ENCODE measurements at regions not wholly inside any gene's neighbourhood (a gene's known extent, or its start where the extent isn't known, plus 50 kb on each side); places are given as distances from the start of the nearest gene placed in this dataset.

DNA sequence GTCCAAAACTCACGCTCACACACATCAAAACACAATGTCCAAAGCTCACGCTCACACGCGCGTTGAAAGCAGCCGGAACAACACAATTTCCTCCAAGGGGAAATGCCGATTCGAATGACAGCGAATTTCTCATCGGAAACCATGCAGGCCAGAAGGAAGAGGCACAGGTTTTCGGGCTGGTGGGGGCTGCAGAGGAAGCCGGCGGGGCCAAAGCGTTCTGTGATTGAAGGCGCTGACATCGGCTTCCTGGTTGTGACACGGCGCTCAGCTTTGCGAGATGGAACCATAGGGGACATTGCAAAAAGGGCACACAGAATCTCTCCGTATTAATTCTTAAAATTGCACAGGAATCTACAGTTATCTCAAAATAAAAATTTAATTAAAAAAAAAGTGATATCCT lies 61.3 kb downstream of the FOXL3 start:
- Mint-ChIP-seq H3K36me3 (no peaks in the 10 kb centered on the region), H3K9me3 (no peaks in the 10 kb centered on the region), H3K4me1 (ENCODE audit: low read depth in 2 of 2) (peaks cover 10 to 13% of the 10 kb centered on the region in 2 donors), H3K27ac (no peak overlapping the region), H3K4me3 (no peak overlapping the region), H3K27me3 (peaks cover 0 to 3% of the 10 kb centered on the region in 2 donors)
- peak in 1 of 2 donors; percentile 73 for ATAC-seq
- DNase-seq (ENCODE audit: low spot score), result no peak

DNA sequence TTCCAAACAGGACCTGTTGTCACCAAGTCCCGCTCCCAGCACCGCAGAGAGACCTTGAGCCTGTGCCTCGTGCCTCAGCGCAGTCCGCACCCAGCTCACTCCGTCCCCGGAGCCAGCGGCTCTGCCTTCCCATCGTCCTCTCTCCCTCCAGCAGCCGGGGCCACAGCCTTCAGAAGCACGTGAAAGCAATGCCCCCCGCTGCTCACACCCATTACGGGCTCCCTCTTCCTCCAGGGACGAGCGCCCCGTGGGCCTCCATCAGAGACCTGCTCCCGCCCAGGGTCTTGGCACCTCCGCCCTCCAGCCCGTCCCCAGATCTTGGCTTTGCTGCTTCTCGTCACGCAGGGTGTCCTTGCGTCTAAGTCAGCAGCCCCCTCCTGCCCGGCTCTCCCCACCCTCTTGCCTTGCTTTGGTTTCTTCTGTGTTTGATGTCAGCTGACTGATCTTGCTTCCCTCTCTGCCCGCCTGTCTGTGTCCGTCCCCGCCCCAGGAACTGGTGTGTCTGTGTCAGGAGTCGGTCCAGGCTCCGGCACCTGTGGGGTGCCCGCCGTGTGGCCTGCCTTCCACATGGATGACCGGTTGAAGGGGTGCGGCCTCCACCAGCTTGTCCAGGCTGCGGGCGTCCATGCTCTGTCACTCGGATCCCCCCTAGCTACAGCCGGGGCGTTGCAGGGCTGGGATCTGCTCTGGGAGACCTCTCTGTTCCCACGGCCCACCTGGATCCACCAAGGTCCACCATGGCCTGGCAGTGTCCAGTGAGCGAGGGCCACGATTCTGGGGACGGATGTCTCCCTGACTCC lies 61.9 kb downstream of the FOXL3 start:
- peak overlapping the region; percentile 68 for H3K4me3 Mint-ChIP-seq
- no peaks in the 10 kb centered on the region for H3K9me3 Mint-ChIP-seq

GRCh38 chr7:353746-354325 lies 63.9 kb downstream of the FOXL3 start:
- Mint-ChIP-seq H3K4me1 (ENCODE audit: low read depth in 2 of 2) (peaks cover 10 to 13% of the 10 kb centered on the region in 2 donors), H3K27me3 (peaks cover 0 to 3% of the 10 kb centered on the region in 2 donors), H3K9me3 (no peaks in the 10 kb centered on the region), H3K36me3 (no peaks in the 10 kb centered on the region), H3K27ac (no peak overlapping the region), H3K4me3 (no peak overlapping the region)
- DNase-seq (ENCODE audit: low spot score), result peak; percentile 54
- no peak for ATAC-seq

More for the DNA sequence above, 61.9 kb downstream of the FOXL3 start:
- Mint-ChIP-seq H3K27me3 (peaks cover 0 to 3% of the 10 kb centered on the region in 2 donors), H3K4me1 (ENCODE audit: low read depth in 2 of 2) (peaks cover 10 to 13% of the 10 kb centered on the region in 2 donors), H3K36me3 (no peaks in the 10 kb centered on the region), H3K27ac (peak overlapping the region; percentile 34 to 40)
- peak; percentile 58 for DNase-seq (ENCODE audit: low spot score)
- peak in 1 of 2 donors; percentile 30 for ATAC-seq

GRCh38 chr7:354597-355470 lies 64.9 kb downstream of the FOXL3 start:
- DNase-seq (ENCODE audit: low spot score) (no peak), ATAC-seq (no peak)
- Mint-ChIP-seq H3K27ac (no peak overlapping the region), H3K27me3 (peaks cover 0 to 3% of the 10 kb centered on the region in 2 donors), H3K4me1 (ENCODE audit: low read depth in 2 of 2) (peaks cover 10 to 13% of the 10 kb centered on the region in 2 donors), H3K4me3 (no peak overlapping the region), H3K36me3 (no peaks in the 10 kb centered on the region), H3K9me3 (no peaks in the 10 kb centered on the region)

GRCh38 chr7:355568-355967 lies 65.6 kb downstream of the FOXL3 start:
- DNase-seq (ENCODE audit: low spot score) (no peak), ATAC-seq (no peak)
- no peak overlapping the region for H3K4me3 Mint-ChIP-seq
- H3K27ac Mint-ChIP-seq, result no peak overlapping the region
- no peaks in the 10 kb centered on the region for H3K9me3 Mint-ChIP-seq
- peaks cover under 1 to 6% of the 10 kb centered on the region in 2 donors for H3K27me3 Mint-ChIP-seq
- peaks cover 13% of the 10 kb centered on the region in 2 donors for H3K4me1 Mint-ChIP-seq (ENCODE audit: low read depth in 2 of 2)
- no peaks in the 10 kb centered on the region for H3K36me3 Mint-ChIP-seq

DNA sequence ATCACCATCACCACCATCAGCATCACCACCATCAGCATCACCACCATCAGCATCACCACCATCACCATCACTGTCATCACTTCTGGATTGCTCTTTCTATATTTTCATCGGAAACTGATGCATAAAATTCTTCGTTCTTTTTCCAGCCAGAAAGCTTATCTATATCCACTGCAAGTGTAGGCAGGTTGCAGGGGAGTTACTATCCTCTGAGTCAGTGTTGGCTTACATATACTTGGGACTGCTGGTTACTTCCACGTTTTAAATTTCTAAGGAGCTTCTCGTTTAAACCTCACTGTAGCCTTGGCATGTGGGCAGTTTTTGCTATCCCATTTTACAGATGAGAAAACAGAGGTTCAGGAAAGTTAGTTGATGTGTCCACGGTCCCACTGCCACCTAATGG lies 66.1 kb downstream of the FOXL3 start:
- no peak overlapping the region for H3K27ac Mint-ChIP-seq
- no peaks in the 10 kb centered on the region for H3K36me3 Mint-ChIP-seq
- peaks cover 5 to 6% of the 10 kb centered on the region in 2 donors for H3K27me3 Mint-ChIP-seq
- ATAC-seq, result no peak
- no peak for DNase-seq (ENCODE audit: low spot score)
- H3K9me3 Mint-ChIP-seq, result no peaks in the 10 kb centered on the region
- H3K4me3 Mint-ChIP-seq, result no peak overlapping the region
- peaks cover 13% of the 10 kb centered on the region in 2 donors for H3K4me1 Mint-ChIP-seq (ENCODE audit: low read depth in 2 of 2)

- ATAC-seq, result peak in 1 of 2 donors; percentile 66
- Mint-ChIP-seq H3K4me3 (no peak overlapping the region), H3K9me3 (peaks cover 2% of the 10 kb centered on the region), H3K4me1 (ENCODE audit: low read depth in 2 of 2) (peaks cover 12% of the 10 kb centered on the region in 2 donors), H3K27me3 (peaks cover 8% of the 10 kb centered on the region in 2 donors), H3K27ac (no peak overlapping the region), H3K36me3 (peaks cover 3% of the 10 kb centered on the region)
- DNase-seq (ENCODE audit: low spot score), result no peak
Measured at GRCh38 chr7:356691-357462, 66.9 kb downstream of the FOXL3 start.

DNA sequence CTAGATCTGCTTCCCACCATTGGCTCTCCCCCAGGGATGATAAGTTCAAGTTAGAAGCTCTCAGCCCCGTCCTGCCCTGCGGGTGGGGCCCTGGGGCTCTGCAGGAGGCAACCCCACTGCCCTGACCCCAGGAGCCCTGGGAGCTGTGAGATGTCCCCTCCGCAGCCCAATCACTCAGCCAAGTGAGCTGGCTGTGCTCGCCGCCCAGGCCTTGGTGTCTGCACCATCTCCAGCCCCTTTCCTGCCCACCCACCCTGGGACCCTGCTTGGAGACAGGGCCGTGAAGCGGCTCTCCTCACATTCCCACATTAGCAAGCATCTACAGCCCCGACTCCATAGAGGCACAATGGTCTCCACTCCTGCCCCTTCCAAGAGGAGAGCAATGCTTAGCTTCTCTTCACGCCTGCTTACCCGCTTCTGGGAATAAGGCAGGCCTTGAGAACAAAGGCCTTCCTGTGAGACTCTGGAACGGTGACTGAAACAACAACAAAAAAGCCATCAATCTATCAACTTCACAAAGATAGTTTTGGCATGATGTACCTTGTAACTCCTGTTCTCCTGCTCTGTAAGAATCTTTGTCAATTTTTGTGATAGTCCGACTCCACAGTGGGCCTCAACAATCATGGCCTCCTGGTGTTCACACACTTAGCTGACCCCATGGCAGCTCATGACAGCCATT lies 67.7 kb downstream of the FOXL3 start:
- peak overlapping the region in 1 of 2 donors; percentile 50 for H3K27ac Mint-ChIP-seq
- H3K4me3 Mint-ChIP-seq, result no peak overlapping the region
- H3K36me3 Mint-ChIP-seq, result peaks cover 11% of the 10 kb centered on the region
- H3K27me3 Mint-ChIP-seq, result peaks cover 11 to 16% of the 10 kb centered on the region in 2 donors
- peaks cover 12 to 15% of the 10 kb centered on the region in 2 donors for H3K4me1 Mint-ChIP-seq (ENCODE audit: low read depth in 2 of 2)
- ATAC-seq, result no peak
- no peak for DNase-seq (ENCODE audit: low spot score)
- H3K9me3 Mint-ChIP-seq, result peaks cover 8% of the 10 kb centered on the region

DNA sequence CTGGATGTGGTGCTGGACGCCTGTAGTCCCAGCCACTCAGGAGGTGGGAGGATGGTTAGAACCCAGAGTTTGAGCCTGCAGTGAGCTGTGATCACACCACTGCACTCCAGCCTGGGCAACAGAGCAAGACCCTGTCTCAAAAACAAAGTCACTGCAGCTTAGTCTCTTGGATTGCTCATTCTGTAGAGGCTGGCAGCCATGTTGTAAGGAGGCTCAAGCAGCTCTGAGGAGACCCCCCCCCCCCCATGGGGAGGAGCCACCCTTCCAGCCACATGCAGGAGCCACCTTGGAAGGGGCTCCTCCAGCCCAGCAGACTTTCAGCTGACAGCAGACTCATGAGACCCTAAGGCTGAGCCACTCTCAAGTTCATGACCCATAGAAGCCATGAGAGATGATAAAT lies 68.4 kb downstream of the FOXL3 start:
- H3K27ac Mint-ChIP-seq, result no peak overlapping the region
- H3K4me3 Mint-ChIP-seq, result no peak overlapping the region
- DNase-seq (ENCODE audit: low spot score), result no peak
- peaks cover 8% of the 10 kb centered on the region for H3K9me3 Mint-ChIP-seq
- peaks cover 14 to 16% of the 10 kb centered on the region in 2 donors for H3K4me1 Mint-ChIP-seq (ENCODE audit: low read depth in 2 of 2)
- peaks cover 11 to 16% of the 10 kb centered on the region in 2 donors for H3K27me3 Mint-ChIP-seq
- H3K36me3 Mint-ChIP-seq, result peaks cover 11% of the 10 kb centered on the region
- ATAC-seq, result no peak

DNA sequence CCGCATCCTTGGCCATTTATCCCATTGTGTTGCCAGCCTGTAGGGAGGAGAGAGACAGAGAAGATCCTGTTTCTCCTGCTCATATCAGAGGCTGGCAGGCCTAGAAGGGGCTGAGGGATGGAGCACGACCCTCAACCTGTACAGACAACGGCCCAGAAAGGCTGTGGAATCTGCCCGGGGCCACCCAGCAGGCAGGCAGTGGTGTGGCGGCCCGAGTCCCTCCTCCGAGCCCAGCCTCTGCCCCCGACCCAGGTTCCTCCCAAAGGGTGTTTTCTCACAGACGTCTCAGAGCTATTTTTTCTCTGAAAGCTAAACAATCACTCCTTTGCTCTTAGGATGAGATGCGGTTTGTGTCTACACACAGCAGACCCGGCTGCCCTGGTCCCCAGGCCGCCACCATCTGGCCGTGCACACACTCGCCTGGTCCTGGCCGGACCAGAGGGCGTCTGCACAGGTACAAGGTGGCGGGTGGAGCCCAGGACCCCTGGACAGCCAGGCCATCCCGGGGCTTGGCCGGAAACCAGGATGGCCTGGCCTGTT lies 69.3 kb downstream of the FOXL3 start:
- ATAC-seq, result no peak
- Mint-ChIP-seq H3K4me3 (no peak overlapping the region), H3K27me3 (peaks cover 11 to 16% of the 10 kb centered on the region in 2 donors), H3K36me3 (peaks cover 11% of the 10 kb centered on the region), H3K9me3 (peaks cover 8% of the 10 kb centered on the region), H3K27ac (no peak overlapping the region), H3K4me1 (ENCODE audit: low read depth in 2 of 2) (peaks cover 14 to 19% of the 10 kb centered on the region in 2 donors)
- DNase-seq (ENCODE audit: low spot score), result no peak

- no peak for DNase-seq (ENCODE audit: low spot score)
- Mint-ChIP-seq H3K9me3 (peaks cover 8% of the 10 kb centered on the region), H3K36me3 (peaks cover 11% of the 10 kb centered on the region), H3K27me3 (peaks cover 11 to 16% of the 10 kb centered on the region in 2 donors), H3K27ac (no peak overlapping the region), H3K4me3 (no peak overlapping the region), H3K4me1 (ENCODE audit: low read depth in 2 of 2) (peaks cover 14 to 22% of the 10 kb centered on the region in 2 donors)
- ATAC-seq, result no peak
Measured at GRCh38 chr7:359766-360361, 69.9 kb downstream of the FOXL3 start.

DNA sequence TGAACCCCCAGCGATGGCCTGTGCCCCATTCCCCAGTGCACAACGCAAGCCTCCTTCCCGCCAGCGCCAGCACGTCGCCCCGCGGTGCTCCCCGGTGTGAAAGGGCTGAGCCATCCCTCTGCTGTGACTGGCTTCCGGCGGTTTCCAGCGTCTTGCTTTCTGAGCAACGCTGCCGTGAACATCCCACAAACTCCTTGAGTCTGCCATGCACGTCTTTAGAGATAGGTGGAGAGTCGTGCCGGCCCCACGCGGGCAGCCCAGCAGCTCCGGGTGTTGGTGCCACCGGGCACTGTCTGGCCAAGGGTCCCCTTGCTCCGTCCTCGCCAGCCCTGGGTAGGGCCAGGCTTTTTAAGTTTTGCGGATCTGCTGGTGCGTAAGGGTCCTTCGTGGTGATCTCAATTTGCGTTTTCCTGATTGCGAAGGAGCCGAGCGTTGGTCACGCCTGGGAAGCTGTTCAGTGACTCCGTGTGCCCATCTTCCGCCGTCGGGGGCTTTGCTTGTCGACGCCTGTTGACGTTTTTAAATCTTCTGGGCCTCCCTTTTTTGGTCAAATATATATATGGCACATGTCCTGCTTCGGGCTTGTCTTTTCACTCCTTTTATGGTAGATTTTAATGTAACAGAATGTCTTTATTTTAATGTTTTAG lies 70.6 kb downstream of the FOXL3 start:
- Mint-ChIP-seq H3K4me3 (no peak overlapping the region), H3K27ac (no peak overlapping the region), H3K27me3 (peaks cover 12 to 16% of the 10 kb centered on the region in 2 donors), H3K36me3 (peaks cover 11% of the 10 kb centered on the region), H3K9me3 (peaks cover 8% of the 10 kb centered on the region), H3K4me1 (ENCODE audit: low read depth in 2 of 2) (peaks cover 14 to 23% of the 10 kb centered on the region in 2 donors)
- ATAC-seq (peak in 1 of 2 donors; percentile 33), DNase-seq (ENCODE audit: low spot score) (no peak)

All from natural killer cell treated with Interleukin-12 subunit alpha and Interleukin-12 subunit beta and Interleukin-15 and Interleukin-18, amount 100 ng/mL, for 72 hours (primary cell).